ENCODE measurements at regions not wholly inside any gene's neighbourhood (a gene's known extent, or its start where the extent isn't known, plus 50 kb on each side); places are given as distances from the start of the nearest gene placed in this dataset.

DNA sequence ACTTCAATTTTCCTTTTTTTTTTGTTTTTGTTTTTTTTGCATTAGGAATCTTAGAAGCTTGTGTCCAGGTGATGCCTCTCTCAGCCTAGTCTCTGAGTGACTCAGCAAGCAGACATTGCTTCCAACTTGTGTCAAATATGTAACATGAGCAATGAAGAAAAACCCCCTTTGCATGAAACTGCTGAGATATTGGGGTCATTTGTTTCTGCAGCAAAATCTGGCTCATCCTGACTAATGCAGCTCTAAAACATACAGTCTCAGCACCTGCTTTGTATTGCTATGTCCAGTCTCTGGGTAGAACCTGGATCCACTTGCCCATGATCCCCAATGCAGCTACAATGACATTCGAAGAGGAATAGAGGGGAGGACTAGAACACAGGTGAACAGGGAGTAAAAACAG, 55.7 kb upstream of the LRFN2 start (continued):
- TF ChIP-seq, protein P1, sequence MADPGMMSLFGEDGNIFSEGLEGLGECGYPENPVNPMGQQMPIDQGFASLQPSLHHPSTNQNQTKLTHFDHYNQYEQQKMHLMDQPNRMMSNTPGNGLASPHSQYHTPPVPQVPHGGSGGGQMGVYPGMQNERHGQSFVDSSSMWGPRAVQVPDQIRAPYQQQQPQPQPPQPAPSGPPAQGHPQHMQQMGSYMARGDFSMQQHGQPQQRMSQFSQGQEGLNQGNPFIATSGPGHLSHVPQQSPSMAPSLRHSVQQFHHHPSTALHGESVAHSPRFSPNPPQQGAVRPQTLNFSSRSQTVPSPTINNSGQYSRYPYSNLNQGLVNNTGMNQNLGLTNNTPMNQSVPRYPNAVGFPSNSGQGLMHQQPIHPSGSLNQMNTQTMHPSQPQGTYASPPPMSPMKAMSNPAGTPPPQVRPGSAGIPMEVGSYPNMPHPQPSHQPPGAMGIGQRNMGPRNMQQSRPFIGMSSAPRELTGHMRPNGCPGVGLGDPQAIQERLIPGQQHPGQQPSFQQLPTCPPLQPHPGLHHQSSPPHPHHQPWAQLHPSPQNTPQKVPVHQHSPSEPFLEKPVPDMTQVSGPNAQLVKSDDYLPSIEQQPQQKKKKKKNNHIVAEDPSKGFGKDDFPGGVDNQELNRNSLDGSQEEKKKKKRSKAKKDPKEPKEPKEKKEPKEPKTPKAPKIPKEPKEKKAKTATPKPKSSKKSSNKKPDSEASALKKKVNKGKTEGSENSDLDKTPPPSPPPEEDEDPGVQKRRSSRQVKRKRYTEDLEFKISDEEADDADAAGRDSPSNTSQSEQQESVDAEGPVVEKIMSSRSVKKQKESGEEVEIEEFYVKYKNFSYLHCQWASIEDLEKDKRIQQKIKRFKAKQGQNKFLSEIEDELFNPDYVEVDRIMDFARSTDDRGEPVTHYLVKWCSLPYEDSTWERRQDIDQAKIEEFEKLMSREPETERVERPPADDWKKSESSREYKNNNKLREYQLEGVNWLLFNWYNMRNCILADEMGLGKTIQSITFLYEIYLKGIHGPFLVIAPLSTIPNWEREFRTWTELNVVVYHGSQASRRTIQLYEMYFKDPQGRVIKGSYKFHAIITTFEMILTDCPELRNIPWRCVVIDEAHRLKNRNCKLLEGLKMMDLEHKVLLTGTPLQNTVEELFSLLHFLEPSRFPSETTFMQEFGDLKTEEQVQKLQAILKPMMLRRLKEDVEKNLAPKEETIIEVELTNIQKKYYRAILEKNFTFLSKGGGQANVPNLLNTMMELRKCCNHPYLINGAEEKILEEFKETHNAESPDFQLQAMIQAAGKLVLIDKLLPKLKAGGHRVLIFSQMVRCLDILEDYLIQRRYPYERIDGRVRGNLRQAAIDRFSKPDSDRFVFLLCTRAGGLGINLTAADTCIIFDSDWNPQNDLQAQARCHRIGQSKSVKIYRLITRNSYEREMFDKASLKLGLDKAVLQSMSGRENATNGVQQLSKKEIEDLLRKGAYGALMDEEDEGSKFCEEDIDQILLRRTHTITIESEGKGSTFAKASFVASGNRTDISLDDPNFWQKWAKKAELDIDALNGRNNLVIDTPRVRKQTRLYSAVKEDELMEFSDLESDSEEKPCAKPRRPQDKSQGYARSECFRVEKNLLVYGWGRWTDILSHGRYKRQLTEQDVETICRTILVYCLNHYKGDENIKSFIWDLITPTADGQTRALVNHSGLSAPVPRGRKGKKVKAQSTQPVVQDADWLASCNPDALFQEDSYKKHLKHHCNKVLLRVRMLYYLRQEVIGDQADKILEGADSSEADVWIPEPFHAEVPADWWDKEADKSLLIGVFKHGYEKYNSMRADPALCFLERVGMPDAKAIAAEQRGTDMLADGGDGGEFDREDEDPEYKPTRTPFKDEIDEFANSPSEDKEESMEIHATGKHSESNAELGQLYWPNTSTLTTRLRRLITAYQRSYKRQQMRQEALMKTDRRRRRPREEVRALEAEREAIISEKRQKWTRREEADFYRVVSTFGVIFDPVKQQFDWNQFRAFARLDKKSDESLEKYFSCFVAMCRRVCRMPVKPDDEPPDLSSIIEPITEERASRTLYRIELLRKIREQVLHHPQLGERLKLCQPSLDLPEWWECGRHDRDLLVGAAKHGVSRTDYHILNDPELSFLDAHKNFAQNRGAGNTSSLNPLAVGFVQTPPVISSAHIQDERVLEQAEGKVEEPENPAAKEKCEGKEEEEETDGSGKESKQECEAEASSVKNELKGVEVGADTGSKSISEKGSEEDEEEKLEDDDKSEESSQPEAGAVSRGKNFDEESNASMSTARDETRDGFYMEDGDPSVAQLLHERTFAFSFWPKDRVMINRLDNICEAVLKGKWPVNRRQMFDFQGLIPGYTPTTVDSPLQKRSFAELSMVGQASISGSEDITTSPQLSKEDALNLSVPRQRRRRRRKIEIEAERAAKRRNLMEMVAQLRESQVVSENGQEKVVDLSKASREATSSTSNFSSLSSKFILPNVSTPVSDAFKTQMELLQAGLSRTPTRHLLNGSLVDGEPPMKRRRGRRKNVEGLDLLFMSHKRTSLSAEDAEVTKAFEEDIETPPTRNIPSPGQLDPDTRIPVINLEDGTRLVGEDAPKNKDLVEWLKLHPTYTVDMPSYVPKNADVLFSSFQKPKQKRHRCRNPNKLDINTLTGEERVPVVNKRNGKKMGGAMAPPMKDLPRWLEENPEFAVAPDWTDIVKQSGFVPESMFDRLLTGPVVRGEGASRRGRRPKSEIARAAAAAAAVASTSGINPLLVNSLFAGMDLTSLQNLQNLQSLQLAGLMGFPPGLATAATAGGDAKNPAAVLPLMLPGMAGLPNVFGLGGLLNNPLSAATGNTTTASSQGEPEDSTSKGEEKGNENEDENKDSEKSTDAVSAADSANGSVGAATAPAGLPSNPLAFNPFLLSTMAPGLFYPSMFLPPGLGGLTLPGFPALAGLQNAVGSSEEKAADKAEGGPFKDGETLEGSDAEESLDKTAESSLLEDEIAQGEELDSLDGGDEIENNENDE (IDR thresholded peaks at IDR 0.05; ENCODE audit: insufficient replicate concordance, low read length), result no peak
- TF ChIP-seq KDM1A (IDR thresholded peaks at IDR 0.05; ENCODE audit: borderline replicate concordance, low read length), result no peak
- no peak for TF ChIP-seq TAF7 (optimal IDR thresholded peaks at IDR 0.05; ENCODE audit: borderline replicate concordance, low read depth, low read length)
- TF ChIP-seq SIN3A (conservative IDR thresholded peaks at IDR 0.05 in 1 of 2, IDR thresholded peaks at IDR 0.05 in 1 of 2; ENCODE audit: low read depth in 1 of 2, low read length in 2 of 2), result no peak
- TF ChIP-seq RAD21 (IDR thresholded peaks at IDR 0.05 in 1 of 2, conservative IDR thresholded peaks at IDR 0.05 in 1 of 2; ENCODE audit: low read depth in 2 of 2, low read length in 2 of 2), result no peak
- TF ChIP-seq CBX5 (IDR thresholded peaks at IDR 0.05; ENCODE audit: low read depth, low read length), result no peak
- no peak for TF ChIP-seq GABPA (IDR thresholded peaks at IDR 0.05; ENCODE audit: borderline replicate concordance, insufficient read depth, low read length)
- no peak for TF ChIP-seq BRCA1 (IDR thresholded peaks at IDR 0.05; ENCODE audit: low read depth, low read length)
- no peak for TF ChIP-seq SP2 (IDR thresholded peaks at IDR 0.05; ENCODE audit: low read length)
- no peak for TF ChIP-seq E2F6 (IDR thresholded peaks at IDR 0.05)
